Mucosa of gallbladder (tissue), 1 donor: ENCODE measurements at regions not wholly inside any gene's neighbourhood (a gene's known extent, or its start where the extent isn't known, plus 50 kb on each side); places are given as distances from the start of the nearest gene placed in this dataset.
"Not testable (repeated sequence)": the region's sequence is repeated elsewhere in the genome, so short reads cannot be mapped to it uniquely, and the experiment has no call there.

Experiments
- DNase-seq: peaks from one replicate; pipeline ENCODE4 v3.0.0-alpha.2; 2020; ENCODE audit warnings: low spot score
- donor health status: DM: no; HTN: no; CAD: no.

DNA sequence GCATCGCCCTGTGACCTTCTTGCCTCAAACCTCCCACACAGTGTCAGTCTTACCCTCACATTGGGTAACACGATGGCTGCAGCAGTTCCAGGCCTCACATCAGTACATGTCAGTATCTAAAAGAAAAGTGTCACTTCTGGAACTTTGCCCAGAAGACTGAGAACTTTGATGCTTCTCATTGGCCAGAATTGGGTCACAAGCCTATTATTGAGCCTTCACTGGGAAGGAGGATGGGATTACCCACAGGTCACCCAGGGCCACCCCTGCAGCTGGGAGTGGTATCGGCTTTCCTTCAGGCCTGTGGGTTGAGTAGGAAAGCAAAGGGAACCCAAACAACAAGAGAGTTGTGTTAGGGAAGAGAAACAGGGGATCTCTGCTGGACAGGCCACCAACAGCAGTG is 111.5 kb downstream of the NPY start:
- DNase-seq: no peak

DNA sequence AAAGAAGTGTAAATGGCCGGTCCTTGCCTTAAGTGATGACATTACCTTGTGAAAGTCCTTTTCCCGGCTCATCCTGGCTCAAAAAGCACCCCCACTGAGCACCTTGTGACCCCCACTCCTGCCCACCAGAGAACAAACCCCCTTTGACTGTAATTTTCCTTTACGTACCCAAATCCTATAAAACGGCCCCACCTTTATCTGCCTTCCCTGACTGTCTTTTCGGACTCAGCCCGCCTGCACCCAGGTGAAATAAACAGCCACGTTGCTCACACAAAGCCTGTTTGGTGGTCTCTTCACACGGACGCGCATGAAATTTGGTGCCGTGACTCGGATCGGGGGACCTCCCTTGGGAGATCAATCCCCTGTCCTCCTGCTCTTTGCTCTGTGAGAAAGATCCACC is 112.4 kb downstream of the NPY start:
- DNase-seq: not testable (repeated sequence)

DNA sequence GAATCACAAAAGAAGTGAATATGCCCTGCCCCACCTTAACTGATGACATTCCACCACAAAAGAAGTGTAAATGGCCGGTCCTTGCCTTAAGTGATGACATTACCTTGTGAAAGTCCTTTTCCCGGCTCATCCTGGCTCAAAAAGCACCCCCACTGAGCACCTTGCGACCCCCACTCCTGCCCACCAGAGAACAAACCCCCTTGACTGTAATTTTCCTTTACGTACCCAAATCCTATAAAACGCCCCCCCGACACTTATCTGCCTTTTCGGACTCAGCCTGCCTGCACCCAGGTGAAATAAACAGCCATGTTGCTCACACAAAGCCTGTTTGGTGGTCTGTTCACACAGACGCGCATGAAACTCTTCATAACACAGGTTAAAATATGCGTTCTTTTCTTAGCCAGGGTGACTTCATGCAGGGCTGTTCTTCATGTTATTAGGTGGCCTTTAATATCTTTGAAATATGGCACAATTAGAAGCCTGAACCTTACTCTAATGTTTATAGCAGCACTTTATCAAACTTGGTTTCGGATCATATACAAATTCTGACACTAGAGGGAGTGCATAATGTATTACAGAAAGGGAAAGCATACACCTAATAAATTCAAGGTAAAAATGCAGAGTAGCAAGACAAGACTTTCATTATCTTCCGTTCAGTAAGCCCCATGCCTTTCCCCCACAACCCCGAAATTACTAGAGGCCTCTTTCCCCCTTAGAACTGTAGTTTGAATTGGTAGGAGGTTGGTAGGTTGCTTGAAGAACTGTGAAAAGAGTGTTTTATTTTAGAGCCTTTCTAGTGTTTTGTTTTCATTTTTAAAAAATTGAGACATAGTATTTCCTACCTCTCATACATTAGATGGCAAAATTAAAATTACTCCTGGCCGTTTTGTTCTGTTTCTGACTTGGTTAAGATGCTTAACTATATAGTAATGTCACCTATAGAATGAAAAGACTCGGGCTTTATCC is 117.9 kb downstream of the NPY start:
- no peak for DNase-seq

DNA sequence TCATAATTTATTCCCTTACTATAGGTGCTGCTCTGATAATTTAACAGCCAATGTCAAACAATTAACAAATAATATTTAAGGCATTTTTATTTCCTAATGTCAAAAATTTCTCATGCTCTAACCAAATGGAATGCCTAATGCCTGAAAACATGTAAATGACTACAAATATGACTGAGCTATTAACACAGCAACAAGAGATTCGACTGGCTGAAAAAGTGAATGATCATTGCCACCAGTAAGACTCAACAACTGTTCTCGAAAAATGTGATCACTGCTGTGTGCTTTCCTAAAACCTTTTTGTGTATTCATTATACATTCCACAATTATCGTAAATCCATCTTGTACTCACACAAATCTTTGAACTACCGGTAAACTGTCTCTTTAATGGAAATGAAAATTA is 118.7 kb downstream of the NPY start:
- DNase-seq: no peak

DNA sequence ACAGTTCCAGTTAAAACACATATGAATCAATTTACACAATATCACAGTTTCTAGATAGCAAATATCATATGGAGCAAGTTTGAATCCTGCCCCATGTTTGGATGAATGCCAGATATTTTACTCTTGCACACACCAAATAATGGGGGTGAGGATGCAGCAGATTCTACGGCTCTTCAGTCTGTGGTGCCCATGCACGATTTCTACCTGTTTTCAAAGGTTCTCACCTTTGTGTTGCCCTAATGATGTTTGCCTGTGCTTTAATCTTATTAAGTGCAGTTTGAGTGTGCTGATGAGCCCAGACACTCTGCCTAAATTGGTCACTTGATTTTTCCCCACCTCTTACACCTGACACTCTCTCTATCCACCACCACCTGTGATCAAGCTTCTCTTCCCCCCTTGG is 119.6 kb downstream of the NPY start:
- DNase-seq: no peak

DNA sequence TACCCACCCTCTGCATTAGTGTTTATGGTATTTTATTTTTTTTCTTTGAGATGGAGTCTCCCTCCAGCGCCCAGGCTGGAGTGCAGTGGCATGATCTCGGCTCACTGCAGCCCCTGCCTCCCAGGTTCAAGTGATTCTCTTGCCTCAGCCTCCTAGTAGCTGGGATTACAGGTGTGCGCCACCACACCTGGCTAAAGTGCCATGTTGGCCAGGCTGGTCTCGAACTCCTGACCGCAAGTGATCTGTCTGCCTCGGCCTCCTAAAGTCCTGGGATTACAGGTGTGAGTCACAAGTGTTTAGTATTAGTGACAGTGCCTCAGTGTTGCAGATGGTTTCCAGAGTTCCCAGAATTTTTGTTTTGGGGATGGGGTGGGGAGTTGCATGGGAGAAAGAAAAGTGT is 120.3 kb downstream of the NPY start:
- no peak for DNase-seq

DNA sequence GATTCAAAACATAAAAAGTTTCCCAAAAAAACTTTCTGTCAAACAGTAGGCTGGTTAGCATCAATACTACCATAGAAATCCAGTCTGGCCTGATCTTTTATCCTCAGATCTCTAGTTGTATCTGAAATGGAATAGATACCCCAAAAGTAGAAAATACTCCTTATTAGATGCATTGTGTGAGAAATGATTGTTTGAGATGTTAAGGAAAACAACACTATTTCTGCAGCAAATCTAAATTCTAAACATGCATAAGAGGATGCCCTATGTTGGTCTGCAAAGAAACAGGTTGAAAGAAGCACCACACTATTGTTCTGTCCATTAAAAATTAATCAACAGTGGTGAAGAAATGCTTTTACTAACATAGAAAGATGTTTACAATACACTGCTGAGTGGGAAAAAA is 121.0 kb downstream of the NPY start:
- no peak for DNase-seq

DNA sequence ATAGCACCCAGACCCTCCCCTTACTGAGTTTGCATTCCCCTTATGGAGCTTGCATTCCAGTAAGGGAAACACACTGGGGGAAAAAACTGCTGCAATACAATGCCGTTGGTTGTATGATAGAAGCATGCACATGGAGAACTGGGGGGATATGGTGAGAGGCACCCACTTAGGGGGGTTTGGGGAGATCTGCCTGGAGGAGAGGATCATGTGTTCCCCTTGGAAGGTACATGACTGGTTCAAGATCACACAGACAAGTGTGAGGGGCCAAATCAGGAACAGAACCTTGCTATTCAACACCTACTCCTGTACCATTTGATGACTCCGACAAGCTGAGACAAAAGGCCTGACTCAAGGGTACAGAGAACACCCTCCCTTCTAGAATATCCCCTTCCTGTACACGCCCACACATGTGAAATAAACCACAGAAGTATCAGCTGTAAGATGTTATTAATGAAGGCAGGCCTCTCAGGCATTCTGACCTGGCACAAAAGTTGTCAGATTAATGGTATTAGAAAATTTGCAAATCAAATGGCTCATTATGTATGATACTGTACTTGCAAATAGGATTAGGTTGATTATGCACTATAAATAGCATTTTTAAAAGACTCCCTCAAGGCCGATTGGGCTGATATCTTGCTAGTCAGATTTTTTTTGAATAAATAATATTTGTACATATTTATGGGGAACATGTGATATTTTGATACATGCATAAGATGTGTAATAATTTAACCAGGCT is 122.2 kb downstream of the NPY start:
- DNase-seq: no peak

DNA sequence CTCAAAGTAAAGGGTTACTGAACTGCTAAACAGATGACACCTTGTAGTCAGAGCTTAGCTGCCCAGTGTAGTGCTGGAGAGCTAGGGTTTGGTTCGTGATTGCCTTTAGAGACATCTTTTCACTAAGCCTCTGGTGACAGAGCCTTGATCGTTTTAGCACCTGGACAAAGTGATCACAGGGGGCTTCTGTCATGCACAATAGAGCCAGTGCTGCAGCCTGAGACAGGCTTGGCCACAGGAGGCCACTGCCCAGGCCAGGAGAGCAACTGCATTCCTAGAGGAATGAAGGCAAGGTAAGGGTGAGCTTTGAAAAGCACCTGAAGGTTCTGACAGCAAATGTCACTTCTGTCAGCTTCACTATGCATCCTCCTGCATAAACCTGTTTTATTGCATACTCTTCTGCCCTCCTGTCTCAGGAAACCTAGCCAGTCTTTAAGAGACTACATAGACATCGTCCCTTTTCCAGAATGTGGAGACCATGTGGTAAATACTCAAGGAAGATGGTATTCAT is 122.9 kb downstream of the NPY start:
- DNase-seq: no peak

DNA sequence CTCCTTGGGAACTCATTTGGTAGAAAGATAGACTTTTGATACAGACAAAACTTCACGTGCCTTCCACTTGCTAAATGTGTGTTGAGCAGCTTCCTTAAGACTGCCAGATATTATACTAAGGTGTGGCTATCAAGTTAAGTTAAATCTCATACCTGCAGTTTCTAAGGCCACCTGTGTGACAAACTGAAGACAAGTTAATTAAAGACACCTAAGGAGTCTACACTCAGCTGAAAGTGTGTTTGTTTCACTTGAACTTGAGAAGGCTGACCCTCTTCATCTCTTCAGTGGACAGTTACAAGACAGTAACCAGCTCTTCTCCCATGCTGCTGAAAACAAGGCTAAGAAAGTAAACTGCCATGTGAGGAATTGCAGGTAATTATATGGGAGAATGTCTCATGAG is 124.0 kb downstream of the NPY start:
- no peak for DNase-seq

DNA sequence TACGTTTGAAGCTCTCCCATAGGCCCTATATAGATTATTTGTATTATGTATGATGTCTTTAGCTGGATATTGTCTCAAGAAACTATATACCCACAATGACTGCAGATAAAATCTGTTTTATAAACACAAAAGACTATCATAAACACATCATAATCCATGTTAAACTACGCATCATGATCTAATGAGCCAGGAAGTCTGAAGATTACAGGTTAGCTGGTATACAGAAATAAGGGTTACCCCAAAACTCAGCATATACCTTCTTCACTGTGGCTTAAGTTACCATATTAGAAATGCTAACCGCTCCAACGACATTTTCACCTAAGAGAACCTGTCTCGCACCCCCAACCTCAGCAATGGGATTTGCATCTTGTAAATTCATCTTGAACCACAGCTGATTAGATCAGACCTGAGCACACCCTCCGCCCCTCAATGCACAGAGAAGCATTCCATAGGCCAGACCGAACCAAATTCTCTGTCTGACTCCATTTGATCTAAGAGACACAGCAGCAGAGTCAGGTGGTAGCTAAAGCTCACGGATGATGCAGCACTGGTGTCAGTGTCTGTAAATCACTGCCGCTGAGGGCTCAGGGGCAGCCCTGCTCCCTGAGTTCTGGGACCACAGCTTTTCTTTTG is 124.9 kb downstream of the NPY start:
- DNase-seq: no peak

DNA sequence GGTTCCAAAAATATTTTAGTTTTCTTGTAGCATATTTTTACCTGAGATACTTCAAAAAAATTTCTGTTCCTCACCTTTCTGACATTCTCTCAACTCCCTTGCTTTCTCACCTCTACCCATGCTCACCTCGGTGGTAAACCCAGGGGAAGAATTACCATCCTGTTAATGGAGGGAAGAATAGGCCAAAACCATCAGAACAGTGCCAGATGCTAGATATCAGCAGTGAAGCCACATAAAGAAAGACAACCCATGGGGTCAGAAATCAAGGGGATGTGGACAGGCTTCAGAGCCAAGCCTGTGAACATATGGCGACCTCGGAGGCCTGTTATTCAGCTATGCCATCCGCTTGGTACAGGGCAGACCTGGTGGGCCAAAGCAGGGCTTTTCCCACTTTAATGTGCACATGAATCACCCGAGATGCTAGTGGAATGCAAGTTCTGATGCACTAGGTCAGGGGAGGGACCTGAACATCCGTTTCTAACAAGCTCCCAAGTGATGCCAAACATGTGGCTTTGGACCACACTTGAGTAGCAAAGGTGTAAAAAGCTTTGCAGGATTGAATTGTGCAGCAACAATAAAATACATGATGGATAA is 125.5 kb downstream of the NPY start:
- DNase-seq: no peak

DNA sequence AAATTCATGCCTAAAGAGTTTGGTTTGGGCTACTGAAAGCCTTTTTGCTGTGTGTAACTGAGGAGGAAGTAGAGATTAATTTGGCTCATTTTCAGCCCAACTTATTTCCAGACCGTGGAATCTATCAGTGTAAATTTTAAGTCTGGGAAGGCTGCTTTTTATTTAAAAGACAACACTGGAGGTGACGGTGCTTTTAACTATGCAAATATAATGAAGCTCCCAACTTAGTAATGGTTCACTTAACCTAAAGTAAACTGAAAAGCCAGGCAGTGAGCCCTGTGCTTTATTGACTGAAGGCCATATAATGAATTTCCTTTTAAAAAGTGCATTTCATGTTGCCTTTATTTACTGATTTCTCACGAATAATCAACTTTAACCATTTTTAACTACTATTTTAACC is 127.2 kb downstream of the NPY start:
- DNase-seq: no peak

DNA sequence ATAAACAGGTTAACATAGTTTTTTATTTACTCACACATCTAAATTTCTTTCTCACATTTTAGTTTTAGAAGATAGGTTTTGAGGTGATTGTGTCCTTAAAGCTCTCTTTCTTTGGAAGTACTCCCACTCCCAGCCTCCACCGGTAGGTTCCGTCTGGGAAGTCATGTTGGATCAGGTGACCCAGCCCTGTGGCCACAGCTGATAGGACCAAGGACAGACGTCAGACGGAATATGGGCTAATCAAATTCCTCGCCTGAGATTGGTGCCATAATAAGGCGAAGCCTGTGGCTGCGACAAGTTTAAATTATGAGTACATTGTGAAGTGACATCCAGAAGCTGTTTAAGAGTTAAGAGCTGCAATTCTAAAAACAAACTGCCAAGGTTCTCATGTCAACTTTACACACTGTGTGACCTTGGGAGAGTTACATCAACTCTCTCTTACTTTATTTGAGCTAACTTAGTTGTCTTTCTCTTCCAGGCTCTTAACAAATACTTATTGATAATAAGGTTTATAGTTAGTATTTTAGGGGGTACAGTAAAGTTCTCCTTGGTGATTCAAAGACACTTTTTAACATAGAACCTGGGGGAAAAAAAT is 133.6 kb downstream of the NPY start:
- DNase-seq: no peak

DNA sequence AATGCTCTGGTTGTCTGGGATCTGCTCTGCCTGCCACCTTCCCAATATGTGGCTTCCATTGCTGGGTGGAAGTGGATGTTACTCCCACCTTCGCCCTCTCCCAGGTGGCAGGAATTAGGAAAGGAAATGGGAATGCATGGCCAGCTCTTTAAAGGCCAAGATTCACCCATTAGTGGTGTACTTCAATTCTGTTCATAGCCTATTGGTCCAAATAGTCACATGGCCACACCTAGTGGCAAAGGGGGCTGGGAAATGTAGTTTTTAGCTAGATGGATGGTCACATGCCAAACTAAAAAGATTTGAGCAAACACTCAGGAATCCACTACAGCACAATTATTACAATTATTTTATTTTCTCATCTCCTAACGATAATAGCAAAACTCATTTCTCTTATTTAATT is 135.1 kb downstream of the NPY start:
- DNase-seq: no peak

DNA sequence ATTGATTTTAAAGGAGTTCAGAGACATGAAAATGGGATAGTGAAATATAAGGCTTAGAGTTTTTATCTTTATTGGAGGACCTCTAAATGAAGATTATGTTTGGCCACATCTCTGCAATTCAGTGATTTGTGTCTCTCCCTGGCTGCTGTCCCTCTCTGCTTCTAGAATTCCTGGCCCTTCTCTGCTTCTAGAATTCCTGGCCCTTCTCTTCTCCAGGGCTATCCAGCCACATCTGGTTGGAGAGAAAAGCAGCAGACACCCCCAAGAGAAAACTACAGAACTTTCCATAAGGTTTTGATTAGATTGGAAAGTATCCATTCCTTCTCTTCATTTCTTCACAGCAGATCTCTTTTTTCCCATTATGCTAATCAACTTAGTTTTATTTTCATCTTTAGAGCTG is 135.5 kb downstream of the NPY start:
- DNase-seq: no peak

DNA sequence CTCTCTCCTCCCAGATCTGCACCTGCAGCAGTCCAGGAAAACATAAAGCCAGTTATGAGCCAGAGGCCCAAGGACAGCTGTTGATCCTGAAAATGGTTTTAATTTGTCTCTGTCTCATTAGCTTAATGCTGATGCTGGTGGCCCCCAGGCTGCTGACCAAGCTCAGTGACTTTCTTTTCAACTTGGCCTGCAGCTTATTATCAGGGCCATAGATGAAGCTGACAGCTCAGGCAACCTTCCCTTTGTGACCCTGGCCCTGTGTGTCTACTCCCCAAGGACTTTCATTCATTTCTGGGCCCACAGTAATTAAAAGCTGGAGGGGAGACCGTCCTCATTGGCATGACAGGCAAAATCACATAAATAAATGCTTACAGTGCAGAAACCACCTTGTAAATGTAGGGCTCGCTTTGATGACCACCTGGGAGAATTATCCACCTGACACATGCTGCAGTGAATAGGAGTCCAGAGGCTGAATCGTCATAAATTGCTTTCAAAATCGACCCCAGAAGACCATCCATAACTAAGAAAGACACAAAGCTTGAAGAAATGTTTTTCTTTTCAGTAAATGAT is 138.5 kb downstream of the NPY start:
- no peak for DNase-seq

DNA sequence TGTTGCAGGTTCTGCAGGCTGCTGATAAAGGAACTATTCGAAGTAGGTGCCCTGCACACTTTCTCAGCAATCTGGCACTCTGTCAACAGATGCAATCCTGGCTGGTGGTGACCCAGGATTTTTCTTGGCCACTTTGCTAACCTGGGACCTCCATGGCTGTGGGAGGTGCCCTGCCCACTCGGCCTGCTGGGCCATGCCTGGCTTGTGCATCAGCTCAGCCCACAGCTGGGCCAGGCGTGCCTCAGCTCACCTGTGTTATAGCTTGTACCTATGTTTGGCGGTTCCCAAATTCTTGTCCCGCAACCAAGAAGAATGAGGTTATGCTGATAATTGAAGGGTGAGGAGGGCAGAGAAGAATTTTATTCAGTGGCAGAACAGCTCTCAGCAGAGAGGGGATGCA is 141.7 kb downstream of the NPY start:
- DNase-seq: no peak

DNA sequence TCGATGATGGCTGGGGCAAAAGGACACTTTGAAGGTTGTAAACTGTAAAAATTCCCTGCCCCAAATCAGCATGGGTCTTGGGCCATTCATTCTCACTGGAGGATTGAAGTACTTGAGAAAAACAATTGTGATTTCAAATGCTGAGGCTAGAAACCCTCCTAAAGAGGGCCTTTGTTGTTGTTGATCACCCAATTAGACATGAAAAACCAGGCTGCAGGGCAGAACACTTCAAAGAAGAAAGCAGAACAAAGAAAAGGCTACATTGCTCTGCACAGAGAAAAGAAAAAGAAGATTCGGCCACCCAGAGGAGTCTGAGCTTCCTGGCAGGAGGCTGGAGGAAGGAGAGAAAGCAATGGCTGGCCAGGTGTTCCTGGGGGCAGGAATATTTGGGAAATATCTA is 143.1 kb downstream of the NPY start:
- no peak for DNase-seq

DNA sequence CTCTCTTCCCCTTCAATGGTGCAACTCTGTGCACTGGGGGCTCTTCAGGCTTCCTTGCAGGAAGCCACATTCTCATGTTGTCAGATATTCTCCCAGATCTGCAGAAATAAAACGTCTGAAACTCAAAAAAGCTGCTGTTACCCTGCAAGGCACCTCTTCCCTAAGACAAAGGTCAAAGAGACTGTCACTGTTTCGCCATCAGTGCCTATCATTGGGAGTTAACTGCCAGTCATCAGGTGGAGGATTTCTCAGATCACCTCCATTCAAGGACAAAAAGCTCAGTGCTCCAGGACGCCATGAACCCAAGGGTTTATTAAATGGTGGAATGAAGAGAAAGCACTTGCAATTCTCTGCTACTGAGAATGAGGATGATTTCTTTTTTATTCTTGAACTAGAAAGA is 144.6 kb upstream of the PALS2 start:
- no peak for DNase-seq

DNA sequence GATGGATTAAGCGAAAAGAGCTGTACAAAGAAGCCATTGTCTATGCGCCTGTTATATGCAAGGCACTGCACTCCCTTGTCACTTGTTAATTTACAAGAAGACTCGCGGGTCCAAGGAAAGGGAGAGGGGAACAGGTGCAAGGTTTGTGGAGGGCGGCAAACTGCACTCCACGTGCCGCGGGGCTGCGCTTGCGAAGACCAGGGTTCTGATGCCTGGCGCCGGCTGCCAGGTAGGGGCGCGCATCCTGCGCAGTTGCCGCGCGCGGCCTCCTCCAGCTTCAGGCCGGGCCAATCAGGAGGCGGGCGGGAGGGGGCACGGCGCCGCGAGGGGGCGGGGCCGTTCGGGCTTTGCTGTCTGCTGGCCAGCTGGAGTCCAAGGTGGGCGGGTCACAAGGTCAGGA is 140.6 kb upstream of the PALS2 start:
- no peak for DNase-seq
